ENCODE measurements at regions not wholly inside any gene's neighbourhood (a gene's known extent, or its start where the extent isn't known, plus 50 kb on each side); places are given as distances from the start of the nearest gene placed in this dataset.
A peak's percentile ranks its signal among the peaks of the same experiment; 100 is the strongest.

DNA sequence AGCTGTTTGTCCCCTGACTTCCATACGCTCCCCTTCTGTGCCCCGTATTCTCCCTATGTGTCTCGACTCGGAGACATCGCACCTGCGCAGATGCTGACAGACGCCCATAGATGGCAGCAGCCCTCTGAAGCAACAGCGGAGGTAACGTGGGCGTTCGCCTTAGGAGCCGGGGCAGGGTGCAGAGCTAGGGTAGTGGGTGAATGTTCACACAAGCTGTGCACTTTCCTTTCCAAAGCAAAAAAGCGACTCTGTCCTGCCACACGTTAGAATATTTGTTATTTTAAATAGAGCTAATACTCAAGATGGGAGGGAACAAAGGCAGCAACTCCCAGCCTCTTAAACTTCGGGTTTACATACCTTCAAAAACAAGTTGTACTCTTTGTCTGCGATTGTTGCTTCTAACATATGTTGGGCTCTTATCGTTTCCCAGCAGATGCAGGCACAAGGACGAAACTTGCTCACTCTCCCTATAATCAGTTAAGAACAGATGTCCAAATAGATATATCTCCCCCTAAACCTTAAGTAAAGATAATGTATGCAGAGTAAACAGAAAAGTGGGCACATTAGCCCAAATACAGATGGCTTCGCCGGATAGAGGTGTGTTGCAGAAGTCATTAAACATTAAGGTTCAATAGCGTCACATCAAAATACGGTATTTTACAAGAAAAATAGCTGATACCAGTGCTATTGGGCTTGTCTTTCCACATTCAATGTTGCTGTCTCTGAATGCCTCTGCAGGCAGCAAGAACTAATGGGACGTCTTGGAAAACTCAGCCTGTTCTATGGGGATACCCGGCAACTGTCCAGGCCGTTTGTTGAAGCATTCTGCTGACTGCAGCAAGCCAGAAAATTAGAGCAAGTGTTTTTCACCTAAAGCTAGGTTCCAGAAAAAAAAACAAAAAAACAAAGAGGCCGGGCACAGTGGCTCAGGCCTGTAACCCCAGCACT lies 340.3 kb upstream of the PRKCQ start:
- DNase-seq: peak; percentile 96

DNA sequence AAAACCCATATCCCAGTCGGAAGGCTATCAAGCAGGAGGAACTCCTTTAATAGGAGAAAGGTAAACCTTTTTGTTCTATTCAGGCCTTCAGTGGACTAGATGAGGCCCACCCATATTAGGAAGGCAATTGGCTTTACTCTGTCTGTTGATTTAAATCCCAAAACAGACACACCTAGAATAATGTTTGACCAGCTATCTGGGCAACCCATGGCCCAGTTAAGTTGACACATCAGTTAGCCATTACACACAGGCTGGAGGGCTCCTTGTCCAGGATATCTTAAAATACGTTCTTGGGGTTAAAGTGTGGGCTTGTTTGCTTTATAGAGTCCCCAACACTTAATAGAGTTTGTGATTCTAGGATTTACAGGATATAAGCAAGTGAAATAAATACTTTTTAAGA lies 339.0 kb upstream of the PRKCQ start:
- no peak for DNase-seq

DNA sequence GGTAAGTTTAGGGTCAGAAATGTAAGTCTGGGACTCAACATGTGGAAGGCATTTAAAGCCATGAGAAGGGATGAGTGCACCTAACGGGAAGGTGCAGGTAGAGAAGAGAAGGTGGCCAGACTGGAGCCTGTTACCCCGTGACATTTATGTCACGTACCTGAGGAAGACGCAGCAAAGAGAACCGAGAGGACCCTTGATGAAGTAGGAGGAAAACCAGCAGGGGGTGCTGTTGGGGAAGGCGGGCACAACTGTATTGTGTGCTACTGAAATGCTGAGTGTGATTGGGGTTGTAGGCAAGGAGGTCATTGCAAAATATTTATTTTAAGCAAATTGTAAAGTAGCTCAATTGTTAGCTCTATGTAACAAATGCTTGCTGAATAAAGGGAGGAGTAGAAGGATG lies 338.2 kb upstream of the PRKCQ start:
- peak; percentile 71 for DNase-seq

DNA sequence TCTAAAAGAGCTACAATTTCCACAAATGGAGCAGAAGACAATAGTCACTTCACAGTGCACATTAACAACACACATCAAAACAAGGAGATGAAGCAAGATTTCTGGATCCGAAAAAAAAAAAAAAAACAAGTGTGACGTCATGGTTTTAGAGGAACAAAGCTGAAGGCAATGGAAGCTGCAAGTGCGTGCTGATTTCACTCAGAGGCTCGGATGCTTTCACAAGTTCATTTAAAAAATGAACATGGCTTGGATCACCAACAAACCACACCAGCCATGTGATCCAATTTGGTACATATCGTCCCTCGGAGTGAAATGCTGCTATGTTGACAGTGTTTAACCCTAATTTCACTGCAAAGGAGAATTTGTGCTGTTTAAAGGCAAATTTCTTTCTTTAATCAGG lies 337.0 kb upstream of the PRKCQ start:
- no peak for DNase-seq

DNA sequence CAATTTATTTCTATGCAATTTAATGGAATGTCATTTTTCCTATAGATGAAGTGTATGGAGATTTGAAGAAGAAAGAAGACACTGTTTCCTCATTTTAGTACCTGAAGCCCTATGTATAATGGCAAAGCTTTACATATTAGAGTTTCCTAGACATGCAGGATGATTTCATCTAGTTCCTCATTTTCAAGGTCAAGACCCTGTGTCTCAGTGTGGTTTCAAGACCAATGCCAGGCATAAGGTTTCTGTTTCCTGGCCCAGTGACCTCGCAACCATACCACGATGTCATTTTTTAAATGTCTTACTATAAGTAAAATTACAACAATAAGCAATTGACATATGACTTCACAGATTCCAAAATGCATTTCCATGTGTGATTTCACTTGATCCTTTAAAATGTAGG lies 336.5 kb upstream of the PRKCQ start:
- peak; percentile 61 for DNase-seq

DNA sequence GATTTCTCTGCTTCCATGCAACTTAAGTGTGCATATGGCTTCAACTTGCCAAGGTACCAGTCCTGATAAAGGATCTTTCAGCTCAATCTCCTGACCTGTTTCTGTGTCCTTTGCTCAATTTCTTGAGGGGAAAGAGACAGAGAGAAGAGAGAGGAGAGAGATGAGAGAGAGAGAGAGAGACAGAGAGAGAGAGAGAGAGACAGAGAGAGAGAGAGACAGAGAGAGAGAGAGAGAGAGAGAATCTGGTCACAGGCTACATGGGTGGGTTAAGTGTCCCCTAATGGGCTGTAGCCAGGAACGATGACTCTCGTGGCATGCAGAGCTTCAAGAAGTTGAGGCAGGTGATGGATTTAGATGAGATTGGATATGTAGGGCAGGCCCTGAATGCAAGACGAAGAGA lies 335.2 kb upstream of the PRKCQ start:
- no peak for DNase-seq

DNA sequence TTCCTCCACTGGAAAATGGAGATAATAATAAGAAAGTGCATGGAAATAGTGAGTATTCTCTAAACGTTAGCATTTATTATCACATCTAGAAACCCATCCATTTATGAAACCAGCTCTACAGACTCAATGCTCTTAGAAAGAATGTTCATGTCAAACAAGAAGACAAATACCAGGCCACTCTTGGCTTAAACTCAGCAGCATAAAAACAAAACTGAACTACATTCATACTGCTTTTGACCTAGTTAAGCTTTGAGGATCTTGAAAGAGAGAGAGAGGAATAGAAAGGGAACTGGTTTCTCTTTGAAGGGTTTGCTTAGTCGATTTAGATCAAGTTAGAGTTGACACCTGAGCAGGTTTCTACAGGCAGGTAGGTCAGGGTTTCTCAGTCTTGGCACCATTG lies 332.9 kb upstream of the PRKCQ start:
- no peak for DNase-seq

DNA sequence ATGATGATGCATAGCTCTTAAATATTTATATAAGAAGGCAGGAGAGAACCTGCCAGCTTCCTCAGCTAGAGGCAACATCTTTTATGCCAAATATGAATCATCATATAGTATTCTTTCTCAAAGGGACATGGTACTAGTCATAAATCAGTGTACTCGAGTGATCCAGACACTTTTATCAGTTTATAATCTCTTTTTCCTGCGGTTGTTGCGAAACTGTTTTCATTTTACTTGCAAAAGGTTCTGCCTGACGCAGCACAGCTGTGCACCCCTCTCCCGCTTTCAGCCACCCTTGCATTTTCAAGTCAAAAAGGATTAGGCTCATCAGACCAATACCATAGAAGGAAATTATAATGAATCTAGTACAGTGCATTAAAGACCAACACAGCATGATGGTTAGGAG lies 332.3 kb upstream of the PRKCQ start:
- no peak for DNase-seq

DNA sequence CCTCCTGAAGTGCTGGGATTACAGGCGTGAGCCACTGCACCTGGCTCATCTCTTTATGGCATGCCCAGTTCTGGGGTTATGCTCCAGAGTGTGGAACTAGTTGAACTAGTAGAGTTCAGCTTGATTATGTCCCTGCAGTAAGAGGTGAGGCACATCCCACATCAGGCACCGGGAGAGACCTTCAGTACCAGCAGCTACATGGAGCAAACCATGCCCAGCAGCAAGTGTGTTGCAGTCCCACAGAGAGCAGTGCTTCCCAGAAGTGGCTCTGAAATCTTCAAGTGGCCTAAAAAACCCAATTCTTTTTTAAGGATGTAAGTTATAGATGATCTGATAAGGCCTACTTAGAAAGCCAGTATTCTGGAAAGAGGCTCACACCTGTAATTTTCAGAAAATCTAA lies 331.9 kb upstream of the PRKCQ start:
- no peak for DNase-seq

DNA sequence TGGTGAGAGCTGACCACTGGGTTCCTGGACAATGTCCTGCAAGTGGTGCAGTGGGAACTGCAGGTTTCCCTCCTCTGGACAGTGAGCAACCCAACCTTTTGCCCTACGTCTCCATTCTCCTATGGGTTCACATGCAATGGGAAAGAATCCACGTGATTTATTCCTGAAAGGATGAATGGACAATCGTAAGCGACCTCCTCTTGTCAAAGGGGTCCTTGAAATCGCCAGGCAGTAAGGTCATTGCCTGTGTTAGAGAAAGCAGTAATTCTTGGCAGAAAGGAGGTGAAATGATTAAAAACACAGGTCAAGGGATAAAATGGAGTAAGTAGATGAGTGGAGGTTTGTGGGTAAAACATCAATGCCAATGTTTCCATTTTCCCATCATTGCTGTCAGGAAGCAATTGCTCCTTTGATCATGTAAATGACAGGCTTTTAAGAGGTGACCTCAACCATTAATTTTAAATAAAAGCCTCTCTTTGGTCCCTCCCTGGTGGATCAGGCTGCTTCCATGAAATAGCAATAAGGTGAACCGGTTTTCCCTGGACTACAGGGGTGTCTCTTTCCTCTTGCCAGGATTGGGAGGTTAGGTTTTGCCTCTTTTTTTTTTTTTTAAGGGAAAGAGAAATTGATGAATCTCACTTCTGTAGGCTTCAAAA lies 330.0 kb upstream of the PRKCQ start:
- no peak for DNase-seq

DNA sequence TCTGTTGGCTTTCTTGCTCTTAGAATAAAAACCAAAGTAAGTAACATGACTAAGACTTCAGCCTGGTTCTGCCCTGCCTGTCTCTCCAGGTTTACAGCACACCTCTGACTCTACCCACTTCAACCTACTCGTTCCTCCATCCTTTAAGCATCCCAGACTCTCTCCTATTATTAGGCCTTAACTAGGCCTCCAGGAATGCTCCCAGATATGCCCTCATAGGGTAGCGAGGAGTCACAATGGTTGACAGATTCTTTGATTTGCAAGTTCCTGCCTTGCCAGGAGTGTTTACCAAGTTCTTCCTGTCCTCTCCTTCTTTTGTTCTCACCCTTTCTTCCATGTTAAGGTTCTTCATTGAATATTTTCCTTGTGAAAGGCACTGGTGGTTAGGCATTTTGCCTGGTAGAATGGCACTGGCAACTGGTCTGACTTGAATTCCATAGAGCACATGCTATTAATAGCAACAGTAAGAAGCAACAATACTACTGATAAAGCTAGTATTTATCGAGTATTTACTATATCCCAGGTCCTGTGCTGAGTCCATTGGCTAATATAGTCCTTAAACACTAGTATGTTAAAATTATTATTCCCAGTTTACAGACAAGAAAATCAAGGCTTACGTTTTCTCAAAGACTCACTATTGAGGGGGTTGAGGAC lies 327.9 kb upstream of the PRKCQ start:
- no peak for DNase-seq

DNA sequence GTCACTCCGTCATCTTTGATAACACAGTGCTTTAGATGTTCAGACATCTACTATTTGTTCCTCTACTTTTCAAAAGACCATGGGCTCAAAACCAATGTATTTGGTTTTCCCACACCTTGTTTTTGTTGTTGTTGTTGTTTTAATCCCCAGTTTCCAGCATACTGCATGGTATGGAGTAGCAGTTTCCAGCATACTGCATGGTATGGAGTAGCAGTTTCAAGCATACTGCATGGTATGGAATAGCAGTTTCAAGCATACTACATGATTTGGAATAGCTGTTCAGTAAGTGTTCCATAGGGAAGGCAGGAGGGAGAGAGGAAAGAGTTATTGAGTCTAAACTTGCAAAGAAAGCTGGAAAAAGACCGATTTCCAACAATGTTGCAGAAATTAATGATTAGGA lies 314.3 kb upstream of the PRKCQ start:
- no peak for DNase-seq

DNA sequence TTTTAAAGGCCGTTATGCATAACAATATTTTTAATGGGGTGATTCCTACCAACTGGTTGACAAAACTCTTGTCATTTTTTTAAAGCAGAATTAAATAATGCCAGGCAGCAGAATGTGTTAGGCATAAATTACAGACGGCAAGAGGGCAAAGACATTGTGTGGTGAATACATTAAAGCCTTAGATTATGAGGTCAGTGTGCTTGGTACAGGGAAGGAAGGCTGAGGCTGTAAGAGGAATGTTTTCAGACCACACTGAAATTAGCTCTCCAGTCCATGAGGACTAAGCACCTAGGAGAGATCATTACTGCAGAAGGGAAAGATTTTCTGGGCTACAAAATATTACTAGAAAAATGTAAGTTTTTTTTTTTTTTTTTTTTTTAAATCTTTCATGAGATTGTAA lies 312.8 kb upstream of the PRKCQ start:
- DNase-seq: no peak

DNA sequence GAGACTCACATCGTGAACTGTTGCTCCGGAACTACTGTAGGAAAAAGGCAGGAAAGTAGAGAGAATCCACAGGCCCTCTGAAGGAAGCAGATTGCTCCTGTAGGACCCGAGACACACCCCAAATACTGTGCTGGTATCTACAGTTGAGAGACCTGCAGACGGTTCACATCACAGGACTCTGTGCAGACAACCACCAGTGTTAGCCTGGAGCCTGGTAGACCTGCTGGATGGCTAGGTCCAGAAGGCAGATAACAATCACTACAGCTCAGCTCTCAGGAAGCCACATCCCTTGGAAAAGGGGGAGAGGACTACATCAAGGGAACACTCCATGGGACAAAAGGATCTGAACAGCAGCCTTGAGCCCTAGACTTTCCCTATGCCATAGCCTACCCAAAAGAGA lies 311.8 kb upstream of the PRKCQ start:
- no peak for DNase-seq

DNA sequence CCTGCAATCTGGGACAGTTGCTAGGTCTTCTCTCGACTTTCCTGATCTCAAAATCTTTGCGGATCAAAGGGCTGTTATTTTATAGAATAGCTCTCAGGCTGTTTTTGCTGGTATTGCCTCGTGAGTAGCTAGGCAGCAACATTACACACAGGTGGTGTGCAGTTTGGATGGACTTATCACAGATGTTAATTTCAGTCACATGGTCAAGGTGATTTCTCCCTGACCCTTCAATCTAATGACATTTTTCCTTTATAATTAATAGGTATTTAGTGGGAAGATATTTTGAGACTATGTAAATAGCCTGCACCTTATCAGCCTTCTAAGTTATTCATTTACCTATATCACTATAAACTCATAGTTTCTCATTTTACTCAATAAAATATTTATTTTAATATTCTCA lies 309.6 kb upstream of the PRKCQ start:
- no peak for DNase-seq

DNA sequence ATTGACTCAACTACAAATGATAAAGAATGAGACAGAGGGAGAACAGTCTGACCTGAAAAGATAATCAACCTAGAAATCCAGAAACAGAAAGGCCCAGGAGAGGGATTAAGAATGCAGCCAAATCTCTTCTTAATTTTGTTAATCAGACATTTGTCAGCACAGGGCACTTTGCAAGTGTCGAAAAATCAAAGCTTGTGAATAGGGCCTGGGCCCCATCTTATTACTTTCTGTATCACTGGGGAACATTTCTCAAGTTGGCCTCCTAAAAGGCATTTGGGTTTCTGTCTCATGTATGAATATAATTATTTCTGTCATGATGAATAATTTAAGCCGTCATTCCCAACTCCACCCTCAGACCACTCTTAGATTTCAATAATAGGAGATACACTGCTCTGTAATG lies 308.4 kb upstream of the PRKCQ start:
- no peak for DNase-seq

DNA sequence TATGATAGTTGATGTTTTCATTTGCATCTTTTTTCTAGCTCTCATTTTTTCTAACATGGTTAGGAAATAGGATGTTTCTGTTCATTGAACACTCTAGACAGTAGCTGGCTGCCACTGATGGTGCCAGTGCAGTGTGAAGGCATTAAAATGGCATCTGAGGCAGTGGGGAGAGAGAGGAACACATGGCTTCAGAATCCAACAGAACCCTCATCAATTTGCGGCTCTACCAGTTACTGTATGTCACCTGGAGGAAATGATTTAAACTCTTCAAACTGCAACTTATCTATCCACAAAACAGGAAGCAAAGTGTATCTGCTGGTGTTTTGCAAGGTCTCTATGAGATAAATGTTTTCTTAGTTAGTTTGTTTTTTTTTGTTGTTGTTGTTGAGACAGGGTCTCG lies 305.2 kb upstream of the PRKCQ start:
- DNase-seq: peak; percentile 5

DNA sequence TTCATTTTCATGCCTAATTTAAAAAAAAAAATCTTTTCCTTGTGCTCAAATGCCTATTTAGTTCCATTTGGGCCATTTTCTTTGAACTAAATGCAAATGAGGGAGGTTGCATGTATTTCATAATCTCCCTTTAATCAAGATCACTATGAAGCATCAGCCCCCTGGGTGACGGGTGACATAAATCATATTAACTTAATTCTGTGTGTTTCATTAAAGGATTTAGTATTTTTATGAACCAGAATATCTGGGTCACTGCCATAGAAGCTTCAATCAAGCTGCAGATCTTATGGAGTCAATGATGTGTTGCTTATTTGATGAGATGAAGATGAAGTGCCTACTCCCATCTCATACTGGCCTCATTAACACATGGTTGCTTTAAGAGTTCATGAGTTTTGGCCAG lies 301.9 kb upstream of the PRKCQ start:
- no peak for DNase-seq

DNA sequence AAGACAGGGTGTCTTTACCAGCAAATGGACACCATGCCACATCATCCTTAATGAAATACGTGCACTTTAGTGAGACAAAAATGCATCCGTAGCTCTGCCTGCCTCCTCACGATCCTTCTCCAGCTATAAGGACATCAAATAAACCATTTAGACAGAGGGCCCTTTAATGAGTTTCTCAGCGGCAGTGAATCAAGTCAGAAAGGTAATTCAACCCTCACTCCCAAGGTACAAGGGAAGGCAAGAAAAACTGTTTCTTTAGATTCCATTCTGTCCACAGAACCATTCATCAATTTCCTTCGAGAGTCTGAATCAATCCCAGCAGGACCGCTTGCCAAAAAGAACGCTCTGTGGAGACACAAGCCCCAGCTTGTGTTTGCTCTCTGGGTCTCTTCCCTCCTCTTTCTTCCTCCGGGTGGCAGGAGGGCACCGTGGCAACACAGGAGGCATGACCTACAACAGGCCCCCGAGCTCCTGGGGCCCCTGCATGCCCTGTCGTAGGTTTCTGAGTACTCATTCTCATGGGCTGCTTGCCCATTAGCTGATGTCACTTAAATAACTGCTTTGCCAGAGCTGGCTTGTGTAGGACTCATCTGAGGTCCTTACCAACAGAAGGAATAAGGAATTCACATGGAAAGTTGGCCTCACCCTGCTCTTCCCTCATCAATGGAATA lies 297.8 kb upstream of the PRKCQ start:
- DNase-seq: peak; percentile 14

DNA sequence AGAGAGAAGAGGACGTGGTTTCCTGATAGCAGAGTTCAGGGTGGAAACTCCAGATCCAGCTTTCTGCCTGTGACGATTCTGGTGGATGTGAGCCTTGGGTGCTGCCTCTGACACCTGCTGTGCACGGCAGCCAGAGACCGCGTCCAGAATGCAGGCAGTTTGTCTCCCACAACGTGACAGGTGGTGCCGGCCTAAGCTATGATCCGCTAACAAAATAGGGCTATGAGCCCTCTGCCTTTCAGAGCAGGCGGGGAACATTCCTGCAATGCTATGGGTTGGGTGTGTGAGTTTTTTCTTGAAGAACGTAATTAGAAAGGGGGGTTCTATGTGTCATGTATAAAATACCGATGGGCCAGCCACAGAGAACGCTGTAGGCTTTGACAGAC lies 297.3 kb upstream of the PRKCQ start:
- DNase-seq: no peak

DNA sequence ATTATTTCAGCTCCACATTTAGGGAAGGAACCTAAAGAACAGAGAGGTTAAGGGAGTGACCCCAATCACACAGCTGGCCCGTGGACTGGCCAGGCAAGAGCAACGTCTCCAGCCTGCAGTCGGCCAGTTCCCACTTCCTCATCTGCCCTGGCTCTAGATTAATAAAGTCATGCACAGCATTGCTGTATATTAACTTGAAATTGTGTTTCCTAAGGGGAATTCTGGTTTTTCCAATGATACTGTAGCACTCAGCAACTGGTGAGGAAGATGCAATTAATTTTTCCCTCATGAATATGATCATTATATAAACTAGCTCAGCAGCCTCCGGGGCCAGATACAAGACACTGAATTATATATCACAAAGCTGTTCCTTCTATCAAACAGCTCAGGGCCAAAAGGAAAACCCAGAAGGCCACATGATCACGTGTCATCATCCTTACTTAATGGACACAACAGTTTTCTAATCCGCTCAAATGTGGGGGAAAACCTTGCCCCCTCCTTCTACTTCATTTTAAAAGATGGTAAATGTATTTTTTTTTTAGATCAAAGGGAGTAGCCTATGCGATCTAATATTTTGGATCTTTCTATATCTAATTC lies 295.3 kb upstream of the PRKCQ start:
- DNase-seq: no peak

DNA sequence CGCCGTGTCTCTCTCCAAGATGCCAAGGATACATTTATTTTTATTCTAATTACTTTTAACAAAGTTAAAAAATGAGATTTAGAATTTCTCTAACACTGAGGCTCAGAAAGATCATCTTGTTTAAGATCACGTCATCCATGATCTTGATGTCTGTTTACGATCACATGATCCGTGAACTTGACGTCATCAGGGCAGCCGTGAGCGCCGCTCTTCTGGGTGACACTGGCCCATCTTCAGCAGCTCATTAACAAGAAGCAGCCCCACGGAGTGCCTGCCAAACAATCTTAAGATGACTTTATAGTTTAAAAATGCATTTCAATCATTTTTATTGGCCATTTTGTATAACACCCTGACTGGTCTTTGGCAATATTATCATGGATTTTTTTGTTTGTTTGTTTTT lies 291.1 kb upstream of the PRKCQ start:
- no peak for DNase-seq

All from hematopoietic multipotent progenitor cell treated with erythropoietin and hydrocortisone succinate and interleukin-3 and kit ligand, for 6 days (in vitro differentiated cells).